Erythroblast (primary cell): ENCODE measurements at regions not wholly inside any gene's neighbourhood (a gene's known extent, or its start where the extent isn't known, plus 50 kb on each side); places are given as distances from the start of the nearest gene placed in this dataset.

ENCODE experiments used
- GATA1 ChIP-seq: IDR thresholded peaks from 2 replicates; pipeline ENCODE4 v1.6.1; 2011; ENCODE audit warnings: low read depth, mild to moderate bottlenecking, control low read depth, low read length, moderate library complexity
- POLR2A ChIP-seq: IDR thresholded peaks from 2 replicates; pipeline ENCODE4 v1.6.1; 2011; ENCODE audit warnings: mild to moderate bottlenecking, low read length

DNA sequence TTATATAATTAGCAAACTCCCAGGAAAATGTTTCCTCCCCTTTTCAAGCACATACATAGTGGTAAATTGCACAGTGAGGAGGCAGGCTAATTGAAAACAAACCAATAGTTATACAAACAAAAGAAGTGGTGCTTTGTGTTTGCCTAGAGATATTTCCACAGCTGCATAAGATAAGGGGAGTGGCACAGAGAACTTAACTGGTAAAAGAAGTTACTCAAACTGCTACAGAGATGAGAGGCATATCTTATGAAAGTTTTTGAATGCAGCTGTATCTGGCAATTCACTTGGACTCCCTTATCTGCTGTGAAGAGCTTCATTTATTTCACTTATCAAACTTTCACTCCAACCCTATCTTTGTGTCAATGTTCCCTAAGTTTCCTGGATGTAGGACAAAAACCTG is 361.2 kb upstream of the RBMY1B start:
- TF ChIP-seq POLR2A (no peak), GATA1 (no peak)
